Fibroblast of villous mesenchyme (primary cell): ENCODE measurements at regions not wholly inside any gene's neighbourhood (a gene's known extent, or its start where the extent isn't known, plus 50 kb on each side); places are given as distances from the start of the nearest gene placed in this dataset.
A peak's percentile ranks its signal among the peaks of the same experiment; 100 is the strongest.

Experiments used
- DNase-seq: peaks from one replicate; pipeline ENCODE4 v3.0.0-alpha.2; 2010; ENCODE audit warnings: low read depth
- H3K4me3 ChIP-seq: 2 replicates; pipeline ENCODE4 v1.5.1; 2011; ENCODE audit warnings: low read depth, mild to moderate bottlenecking, low read length
- TF ChIP-seq, protein P1 (sequence below): IDR thresholded peaks from 2 replicates; pipeline ENCODE4 v1.5.1; 2012; ENCODE audit warnings: low read depth, mild to moderate bottlenecking, low read length; ENCODE audit not compliant: insufficient read depth

DNA sequence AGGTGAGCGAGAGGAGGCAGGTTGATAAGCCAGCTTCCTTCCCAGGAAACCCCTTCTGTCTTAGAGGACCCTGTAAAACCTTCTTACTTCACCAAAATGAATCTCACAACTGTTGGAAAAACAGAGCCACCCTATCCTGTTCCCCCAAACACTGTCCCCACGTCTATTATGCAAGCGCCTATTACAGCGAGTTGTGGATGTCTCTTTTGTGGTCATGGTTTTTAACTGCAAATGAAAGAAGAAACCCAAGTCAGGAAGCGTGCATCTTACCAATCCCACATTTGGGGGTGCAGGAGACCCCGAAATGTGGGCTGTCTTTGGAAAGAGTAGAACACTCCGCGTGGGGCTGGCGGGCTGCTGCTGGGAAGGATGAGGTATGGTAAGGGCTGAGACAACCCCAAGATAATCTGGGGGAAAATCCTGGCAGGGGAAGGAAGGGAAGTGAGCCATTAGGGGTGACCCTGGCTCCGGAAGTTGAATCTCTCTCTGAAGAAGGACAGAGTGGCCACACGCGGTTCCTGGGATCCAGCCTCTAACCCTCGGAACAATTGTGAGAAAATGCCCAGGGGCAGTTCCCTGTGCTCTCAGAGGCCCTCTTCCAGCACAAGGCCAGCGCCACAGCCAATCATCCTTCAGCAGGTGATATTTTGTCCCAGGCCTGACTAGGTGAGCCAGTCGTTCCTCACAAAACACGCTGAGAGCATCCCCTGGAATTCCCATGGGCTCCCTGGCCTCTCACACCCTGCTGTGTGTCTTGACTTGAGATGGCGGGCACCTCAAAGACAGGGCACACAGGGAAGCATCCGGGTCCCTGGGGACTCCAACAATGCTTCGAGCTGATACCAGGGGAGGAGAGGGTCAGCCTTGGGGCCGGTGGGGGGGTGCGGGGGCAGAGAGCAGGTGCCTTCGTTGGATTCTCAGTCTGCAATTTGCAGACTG, 168.5 kb upstream of the IRF2BP2 start:
- DNase-seq = peak; percentile 8
- TF ChIP-seq, protein P1, sequence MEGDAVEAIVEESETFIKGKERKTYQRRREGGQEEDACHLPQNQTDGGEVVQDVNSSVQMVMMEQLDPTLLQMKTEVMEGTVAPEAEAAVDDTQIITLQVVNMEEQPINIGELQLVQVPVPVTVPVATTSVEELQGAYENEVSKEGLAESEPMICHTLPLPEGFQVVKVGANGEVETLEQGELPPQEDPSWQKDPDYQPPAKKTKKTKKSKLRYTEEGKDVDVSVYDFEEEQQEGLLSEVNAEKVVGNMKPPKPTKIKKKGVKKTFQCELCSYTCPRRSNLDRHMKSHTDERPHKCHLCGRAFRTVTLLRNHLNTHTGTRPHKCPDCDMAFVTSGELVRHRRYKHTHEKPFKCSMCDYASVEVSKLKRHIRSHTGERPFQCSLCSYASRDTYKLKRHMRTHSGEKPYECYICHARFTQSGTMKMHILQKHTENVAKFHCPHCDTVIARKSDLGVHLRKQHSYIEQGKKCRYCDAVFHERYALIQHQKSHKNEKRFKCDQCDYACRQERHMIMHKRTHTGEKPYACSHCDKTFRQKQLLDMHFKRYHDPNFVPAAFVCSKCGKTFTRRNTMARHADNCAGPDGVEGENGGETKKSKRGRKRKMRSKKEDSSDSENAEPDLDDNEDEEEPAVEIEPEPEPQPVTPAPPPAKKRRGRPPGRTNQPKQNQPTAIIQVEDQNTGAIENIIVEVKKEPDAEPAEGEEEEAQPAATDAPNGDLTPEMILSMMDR = no peak
- no peak overlapping the region for H3K4me3 ChIP-seq

DNA sequence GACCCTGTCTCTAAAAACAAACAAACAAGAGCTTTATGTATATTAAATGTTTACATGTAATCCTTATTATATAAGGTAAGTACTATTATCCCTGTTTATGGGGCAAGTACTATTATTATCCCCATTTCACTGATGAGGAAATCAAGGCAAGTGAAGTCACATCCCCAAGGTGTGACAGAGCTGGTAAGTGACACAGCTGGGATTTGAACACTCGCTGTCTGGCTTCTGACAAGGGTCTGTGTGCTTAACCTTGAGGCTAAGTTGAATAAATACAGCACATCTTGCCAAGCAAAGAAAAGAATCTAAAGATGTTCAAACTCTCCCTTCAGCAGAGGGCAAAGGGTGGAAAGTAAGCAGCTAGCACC, 167.9 kb upstream of the IRF2BP2 start:
- peak; percentile 9 for DNase-seq
- TF ChIP-seq, protein P1 = no peak
- no peak overlapping the region for H3K4me3 ChIP-seq

DNA sequence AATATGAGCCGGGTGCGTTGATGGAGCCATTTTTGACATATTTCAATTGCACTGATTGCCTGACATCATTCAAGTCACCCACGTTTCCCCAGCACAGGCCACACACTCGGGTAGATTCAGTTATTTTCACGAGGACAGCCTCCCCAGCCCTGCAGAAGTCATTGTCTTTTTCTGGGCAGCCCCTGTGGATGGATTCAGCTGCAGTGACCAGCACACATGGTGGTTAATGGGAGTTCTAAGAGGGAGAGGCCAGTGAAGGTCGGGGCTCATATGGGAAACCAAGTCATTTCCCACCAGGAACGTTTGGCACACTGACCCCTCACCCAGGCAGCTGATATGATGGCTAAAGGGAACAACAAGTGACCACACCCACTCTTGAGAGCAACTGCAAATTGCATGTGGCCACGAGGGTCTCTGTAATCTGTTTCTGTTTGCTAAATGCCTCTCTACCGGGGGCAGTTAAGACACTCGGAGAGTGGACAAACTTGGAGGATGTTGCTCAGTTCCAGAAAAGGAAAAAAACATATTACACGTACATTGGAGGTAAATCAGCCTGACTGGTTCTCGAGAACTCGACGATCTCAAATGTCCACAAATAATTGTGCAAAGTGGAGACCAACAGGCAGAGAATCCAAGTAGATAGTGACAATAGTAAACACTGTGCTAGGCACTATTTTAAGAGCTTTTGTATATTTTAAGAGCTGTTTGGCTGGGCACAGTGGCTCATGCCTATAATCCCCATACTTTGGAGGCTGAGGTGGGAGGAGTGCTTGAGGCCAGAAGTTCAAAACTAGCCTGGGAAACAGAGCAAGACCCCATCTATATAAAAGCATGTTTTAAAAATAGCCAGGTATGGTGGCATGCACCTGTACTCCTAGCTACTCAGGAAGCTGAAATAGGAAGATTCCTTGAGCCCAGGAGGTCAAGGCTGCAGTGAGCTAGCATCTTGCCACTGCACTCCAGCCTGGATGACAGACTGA, 167.2 kb upstream of the IRF2BP2 start:
- TF ChIP-seq, protein P1 = no peak
- no peak for DNase-seq
- H3K4me3 ChIP-seq = no peak overlapping the region

DNA sequence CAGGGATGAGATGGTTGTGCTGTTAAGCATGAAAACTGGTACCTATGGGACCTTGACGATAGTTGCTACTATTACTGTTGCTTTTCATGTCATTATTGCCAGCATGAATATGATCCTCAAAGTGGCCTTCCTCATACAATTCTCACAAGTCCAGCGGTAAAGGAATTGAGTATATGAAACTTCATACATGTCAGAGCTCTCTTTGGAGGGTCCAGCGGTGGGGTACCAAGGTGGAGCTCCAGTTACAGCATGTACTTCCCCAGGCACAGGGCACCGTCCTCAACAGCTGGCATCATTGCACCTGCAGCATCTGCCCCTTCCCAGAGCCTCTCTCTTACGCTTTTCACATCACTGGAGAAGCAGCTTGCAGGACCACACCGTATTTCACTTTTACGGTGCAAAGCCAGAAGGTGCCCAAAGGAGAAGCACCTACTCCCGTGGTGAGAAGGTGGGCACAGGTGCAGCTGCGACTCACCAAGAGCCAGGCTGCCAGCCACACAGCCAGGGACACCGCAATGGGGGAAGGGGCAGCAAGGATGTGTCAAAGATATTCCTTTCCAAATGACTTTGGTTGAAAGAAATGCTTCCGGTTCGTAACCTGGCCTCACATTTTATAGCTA, 166.4 kb upstream of the IRF2BP2 start:
- TF ChIP-seq, protein P1 = no peak
- no peak overlapping the region for H3K4me3 ChIP-seq
- no peak for DNase-seq

DNA sequence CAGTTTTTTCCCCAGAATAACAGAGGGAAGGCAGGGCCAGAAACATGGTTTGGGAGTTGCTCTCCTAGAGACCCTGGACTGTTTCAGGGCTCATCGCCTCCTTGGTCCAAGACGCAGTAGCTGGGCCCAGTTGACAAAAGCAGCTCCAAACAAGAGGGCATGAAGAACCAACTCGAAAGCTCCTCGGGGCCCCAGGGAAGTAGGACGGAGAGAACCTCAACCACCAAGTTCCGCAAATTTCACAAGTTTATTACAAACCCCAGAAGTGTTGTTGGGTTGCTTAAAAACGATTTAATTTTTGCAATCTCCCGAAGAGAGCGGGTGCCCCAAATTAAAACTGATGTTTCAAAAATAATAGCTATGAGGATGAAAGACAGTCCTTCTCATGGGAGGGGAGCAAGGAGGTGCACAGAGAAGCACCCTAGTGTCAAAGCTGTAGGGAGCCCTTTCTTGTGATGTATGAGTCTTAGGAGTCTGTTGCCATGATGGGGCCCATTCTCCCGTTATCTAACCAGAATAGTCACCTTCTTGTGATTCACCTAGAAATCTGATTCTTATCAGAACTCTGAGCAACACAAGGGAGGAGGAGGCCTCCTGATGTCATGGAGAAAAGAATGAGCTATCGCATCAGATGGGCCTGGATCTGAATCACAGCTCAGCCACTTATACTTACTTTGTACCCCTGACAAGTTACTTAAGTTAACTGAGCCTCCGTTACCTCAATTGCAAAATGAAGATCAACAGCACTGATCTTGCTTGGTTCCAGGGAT, 165.7 kb upstream of the IRF2BP2 start:
- TF ChIP-seq, protein P1 = no peak
- H3K4me3 ChIP-seq = no peak overlapping the region
- no peak for DNase-seq

DNA sequence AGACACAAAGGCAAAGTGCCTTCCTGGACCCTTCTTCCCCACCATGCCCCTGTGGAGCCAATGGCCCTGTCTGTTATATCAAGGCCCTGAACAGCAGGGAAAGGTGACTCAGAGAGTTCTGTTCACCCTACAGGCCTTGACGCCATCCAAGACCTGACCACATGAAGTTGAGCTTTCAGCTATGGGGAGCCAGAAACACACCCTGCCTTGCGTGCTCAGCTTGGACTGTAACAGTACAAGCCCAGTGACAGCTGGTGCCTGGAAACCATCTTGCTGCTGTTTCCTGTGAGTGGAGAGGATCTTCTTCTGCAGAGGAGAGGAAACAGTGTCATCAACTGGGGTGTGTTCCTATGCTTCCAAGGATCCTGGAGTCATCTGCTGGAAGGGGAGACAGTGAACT, 165.0 kb upstream of the IRF2BP2 start:
- peak; percentile 32 for DNase-seq
- TF ChIP-seq, protein P1 = no peak

More for the DNA sequence above, 165.0 kb upstream of the IRF2BP2 start:
- H3K4me3 ChIP-seq = no peak overlapping the region
